NT2/D1 (cell line): ENCODE measurements at regions not wholly inside any gene's neighbourhood (a gene's known extent, or its start where the extent isn't known, plus 50 kb on each side); places are given as distances from the start of the nearest gene placed in this dataset.
"Not testable (repeated sequence)": the region's sequence is repeated elsewhere in the genome, so short reads cannot be mapped to it uniquely, and the experiment has no call there.

ENCODE experiments used
- SUZ12 ChIP-seq: IDR thresholded peaks from 2 replicates; pipeline ENCODE4 v1.6.1; 2011; ENCODE audit not compliant: insufficient read length, insufficient read depth; ENCODE audit errors: extremely low read depth
- YY1 ChIP-seq: IDR thresholded peaks from 2 replicates; pipeline ENCODE4 v1.6.1; 2011; ENCODE audit not compliant: insufficient read length, insufficient read depth
- ZNF274 ChIP-seq: IDR thresholded peaks from 2 replicates; pipeline ENCODE4 v1.6.1; 2011; ENCODE audit warnings: mild to moderate bottlenecking, low read depth, low read length

- TF ChIP-seq YY1, SUZ12, ZNF274: not testable (repeated sequence)
Measured at GRCh38 chr7:68195642-68196041, 1199.0 kb downstream of the TYW1 start.
